ENCODE measurements at regions not wholly inside any gene's neighbourhood (a gene's known extent, or its start where the extent isn't known, plus 50 kb on each side); places are given as distances from the start of the nearest gene placed in this dataset.

GRCh38 chr4:1503583-1504471, 97.6 kb upstream of the NKX1-1 start:
- intact Hi-C loops (cut with DNase I) = no loop called here
- peak in 6 of 10 donors; percentile 7 to 80 (median 39) for DNase-seq

GRCh38 chr4:1502976-1503375, 96.7 kb upstream of the NKX1-1 start:
- intact Hi-C loops (cut with DNase I) = no loop called here
- peak in 8 of 10 donors; percentile 2 to 80 (median 14) for DNase-seq

- peak in 4 of 10 donors; percentile 1 to 49 (median 30) for DNase-seq
These were observed 96.3 kb upstream of the NKX1-1 start for GRCh38 chr4:1502501-1502886.

GRCh38 chr4:1501754-1502500, 95.7 kb upstream of the NKX1-1 start:
- peak in 6 of 10 donors; percentile 5 to 68 (median 28) for DNase-seq
- intact Hi-C loops (cut with DNase I) = no loop called here

More at GRCh38 chr4:1502501-1502886, 96.3 kb upstream of the NKX1-1 start:
- intact Hi-C loops (cut with DNase I) = no loop called here

GRCh38 chr4:1500966-1501753, 94.9 kb upstream of the NKX1-1 start:
- DNase-seq = peak in 4 of 10 donors; percentile 0 to 40 (median 15)
- intact Hi-C loops (cut with DNase I) = no loop called here

GRCh38 chr4:1500231-1500965, 94.2 kb upstream of the NKX1-1 start:
- DNase-seq = peak in 7 of 10 donors; percentile 2 to 73 (median 8)
- intact Hi-C loops (cut with DNase I) = no loop called here

- intact Hi-C loops (cut with DNase I) = no loop called here
- DNase-seq = peak in 4 of 10 donors; percentile 7 to 69 (median 54)
These were observed 93.2 kb upstream of the NKX1-1 start for GRCh38 chr4:1499465-1499864.

- intact Hi-C loops (cut with DNase I) = no loop called here
- peak in 2 of 10 donors; percentile 11 to 14 for DNase-seq
These were observed 91.1 kb upstream of the NKX1-1 start for GRCh38 chr4:1497189-1497801.

GRCh38 chr4:1496116-1496642, 89.9 kb upstream of the NKX1-1 start:
- peak in 4 of 10 donors; percentile 16 to 70 (median 47) for DNase-seq
- intact Hi-C loops (cut with DNase I) = no loop called here

GRCh38 chr4:1495416-1496115, 89.3 kb upstream of the NKX1-1 start:
- intact Hi-C loops (cut with DNase I) = no loop called here
- DNase-seq = peak in 5 of 10 donors; percentile 4 to 74 (median 54)

GRCh38 chr4:1494416-1495315, 88.4 kb upstream of the NKX1-1 start:
- peak in 5 of 10 donors; percentile 5 to 83 (median 72) for DNase-seq
- intact Hi-C loops (cut with DNase I) = no loop called here

GRCh38 chr4:1493540-1494287, 87.5 kb upstream of the NKX1-1 start:
- DNase-seq = peak in 5 of 10 donors; percentile 8 to 74 (median 48)
- intact Hi-C loops (cut with DNase I) = no loop called here

- intact Hi-C loops (cut with DNase I) = no loop called here
- DNase-seq = peak in 5 of 10 donors; percentile 3 to 78 (median 53)
These were observed 86.7 kb upstream of the NKX1-1 start for GRCh38 chr4:1492651-1493539.

GRCh38 chr4:1492142-1492457, 85.9 kb upstream of the NKX1-1 start:
- intact Hi-C loops (cut with DNase I) = no loop called here
- DNase-seq = peak in 5 of 10 donors; percentile 5 to 78 (median 16)

GRCh38 chr4:1491328-1492141, 85.3 kb upstream of the NKX1-1 start:
- DNase-seq = peak in 5 of 10 donors; percentile 10 to 68 (median 43)
- intact Hi-C loops (cut with DNase I) = no loop called here

Data from posterior cingulate gyrus (tissue), 11 donors.